IPS-18a (cell line): ENCODE measurements at regions not wholly inside any gene's neighbourhood (a gene's known extent, or its start where the extent isn't known, plus 50 kb on each side); places are given as distances from the start of the nearest gene placed in this dataset.
"Not testable (repeated sequence)": the region's sequence is repeated elsewhere in the genome, so short reads cannot be mapped to it uniquely, and the experiment has no call there.

Source experiments
- H3K27ac ChIP-seq: one replicate; pipeline ENCODE4 v1.5.1; 2013; ENCODE audit warnings: low read length
- H3K27me3 ChIP-seq: one replicate; pipeline ENCODE4 v1.6.1; 2013; ENCODE audit warnings: mild to moderate bottlenecking, low read length; ENCODE audit not compliant: control insufficient read depth, insufficient read depth
- H3K36me3 ChIP-seq: one replicate; pipeline ENCODE4 v1.6.1; 2013; ENCODE audit warnings: low read depth, low read length; ENCODE audit not compliant: control insufficient read depth
- H3K4me1 ChIP-seq: one replicate; pipeline ENCODE4 v1.6.1; 2013; ENCODE audit warnings: low read depth, low read length; ENCODE audit not compliant: control insufficient read depth
- H3K4me3 ChIP-seq: one replicate; pipeline ENCODE4 v1.5.1; 2013; ENCODE audit warnings: low read length
- H3K9ac ChIP-seq: one replicate; pipeline ENCODE4 v1.6.1; 2013; ENCODE audit warnings: mild to moderate bottlenecking, low read length, moderate library complexity
- H3K9me3 ChIP-seq: one replicate; pipeline ENCODE4 v1.6.1; 2013; ENCODE audit warnings: low read depth, low read length; ENCODE audit not compliant: control insufficient read depth

- no peak overlapping the region for H3K4me3 ChIP-seq
- H3K27ac ChIP-seq, result no peak overlapping the region
- no peak overlapping the region for H3K9ac ChIP-seq
- H3K27me3 ChIP-seq, result no peaks in the 10 kb centered on the region
- H3K36me3 ChIP-seq, result no peaks in the 10 kb centered on the region
- no peaks in the 10 kb centered on the region for H3K4me1 ChIP-seq
- no peaks in the 10 kb centered on the region for H3K9me3 ChIP-seq
Observed at GRCh38 chr12:84412226-84412625, 500.4 kb downstream of the SLC6A15 start.

GRCh38 chr12:84411031-84411430 is 501.6 kb downstream of the SLC6A15 start:
- no peak overlapping the region for H3K27ac ChIP-seq
- H3K4me1 ChIP-seq, result no peaks in the 10 kb centered on the region
- H3K9ac ChIP-seq, result no peak overlapping the region
- H3K36me3 ChIP-seq, result no peaks in the 10 kb centered on the region
- H3K9me3 ChIP-seq, result no peaks in the 10 kb centered on the region
- no peak overlapping the region for H3K4me3 ChIP-seq
- H3K27me3 ChIP-seq, result no peaks in the 10 kb centered on the region

GRCh38 chr12:84408936-84409335 is 503.7 kb downstream of the SLC6A15 start:
- no peaks in the 10 kb centered on the region for H3K9me3 ChIP-seq
- H3K36me3 ChIP-seq, result no peaks in the 10 kb centered on the region
- no peaks in the 10 kb centered on the region for H3K27me3 ChIP-seq
- no peak overlapping the region for H3K9ac ChIP-seq
- no peak overlapping the region for H3K4me3 ChIP-seq
- H3K4me1 ChIP-seq, result no peaks in the 10 kb centered on the region
- no peak overlapping the region for H3K27ac ChIP-seq

GRCh38 chr12:84406720-84407119 is 505.9 kb downstream of the SLC6A15 start:
- not testable (repeated sequence) for H3K27me3 ChIP-seq

GRCh38 chr12:84397846-84398245 is 514.8 kb downstream of the SLC6A15 start:
- Histone ChIP-seq H3K9ac (no peak overlapping the region), H3K27me3 (no peaks in the 10 kb centered on the region), H3K9me3 (no peaks in the 10 kb centered on the region), H3K27ac (no peak overlapping the region), H3K36me3 (no peaks in the 10 kb centered on the region), H3K4me1 (no peaks in the 10 kb centered on the region), H3K4me3 (no peak overlapping the region)

More at GRCh38 chr12:84406720-84407119, 505.9 kb downstream of the SLC6A15 start:
- not testable (repeated sequence) for H3K9ac ChIP-seq, H3K4me1 ChIP-seq, H3K9me3 ChIP-seq, H3K36me3 ChIP-seq, H3K27ac ChIP-seq, H3K4me3 ChIP-seq

GRCh38 chr12:84397263-84397662 is 515.3 kb downstream of the SLC6A15 start:
- no peaks in the 10 kb centered on the region for H3K4me1 ChIP-seq
- H3K36me3 ChIP-seq, result no peaks in the 10 kb centered on the region
- H3K27ac ChIP-seq, result no peak overlapping the region
- no peak overlapping the region for H3K4me3 ChIP-seq
- no peak overlapping the region for H3K9ac ChIP-seq
- no peaks in the 10 kb centered on the region for H3K27me3 ChIP-seq
- H3K9me3 ChIP-seq, result no peaks in the 10 kb centered on the region

GRCh38 chr12:84391176-84391575 is 521.4 kb downstream of the SLC6A15 start:
- not testable (repeated sequence) for H3K9me3 ChIP-seq, H3K27ac ChIP-seq, H3K9ac ChIP-seq, H3K4me3 ChIP-seq, H3K4me1 ChIP-seq, H3K27me3 ChIP-seq, H3K36me3 ChIP-seq

GRCh38 chr12:84384384-84384783 is 528.2 kb downstream of the SLC6A15 start:
- Histone ChIP-seq H3K4me1 (no peaks in the 10 kb centered on the region), H3K9me3 (no peaks in the 10 kb centered on the region), H3K27ac (no peak overlapping the region), H3K27me3 (no peaks in the 10 kb centered on the region), H3K36me3 (no peaks in the 10 kb centered on the region), H3K9ac (no peak overlapping the region), H3K4me3 (no peak overlapping the region)

GRCh38 chr12:84382486-84382885 is 530.1 kb downstream of the SLC6A15 start:
- H3K27ac ChIP-seq, result not testable (repeated sequence)

GRCh38 chr12:84376320-84376719 is 536.3 kb downstream of the SLC6A15 start:
- no peaks in the 10 kb centered on the region for H3K9me3 ChIP-seq
- no peaks in the 10 kb centered on the region for H3K27me3 ChIP-seq
- H3K4me3 ChIP-seq, result no peak overlapping the region
- no peak overlapping the region for H3K9ac ChIP-seq
- no peaks in the 10 kb centered on the region for H3K36me3 ChIP-seq
- H3K4me1 ChIP-seq, result no peaks in the 10 kb centered on the region
- no peak overlapping the region for H3K27ac ChIP-seq

More at GRCh38 chr12:84382486-84382885, 530.1 kb downstream of the SLC6A15 start:
- H3K36me3 ChIP-seq, H3K9me3 ChIP-seq, H3K27me3 ChIP-seq, H3K9ac ChIP-seq, H3K4me1 ChIP-seq, H3K4me3 ChIP-seq: not testable (repeated sequence)

GRCh38 chr12:84375449-84376170 is 537.0 kb downstream of the SLC6A15 start:
- H3K4me3 ChIP-seq, result no peak overlapping the region
- H3K27me3 ChIP-seq, result no peaks in the 10 kb centered on the region
- no peaks in the 10 kb centered on the region for H3K36me3 ChIP-seq
- no peak overlapping the region for H3K9ac ChIP-seq
- H3K9me3 ChIP-seq, result no peaks in the 10 kb centered on the region
- H3K27ac ChIP-seq, result no peak overlapping the region
- H3K4me1 ChIP-seq, result no peaks in the 10 kb centered on the region

GRCh38 chr12:84362552-84362897 is 550.1 kb downstream of the SLC6A15 start:
- H3K36me3 ChIP-seq, result no peaks in the 10 kb centered on the region
- no peaks in the 10 kb centered on the region for H3K4me1 ChIP-seq
- no peaks in the 10 kb centered on the region for H3K9me3 ChIP-seq
- H3K9ac ChIP-seq, result no peak overlapping the region
- H3K27ac ChIP-seq, result no peak overlapping the region
- H3K4me3 ChIP-seq, result no peak overlapping the region
- H3K27me3 ChIP-seq, result no peaks in the 10 kb centered on the region
